NT2/D1 (cell line): ENCODE measurements at regions not wholly inside any gene's neighbourhood (a gene's known extent, or its start where the extent isn't known, plus 50 kb on each side); places are given as distances from the start of the nearest gene placed in this dataset.

ENCODE experiments used
- DNase-seq: peaks from one replicate; pipeline ENCODE4 v3.0.0-alpha.2; 2011; ENCODE audit warnings: low read depth, low spot score
- H3K27me3 ChIP-seq: 2 replicates; pipeline ENCODE4 v1.6.0; 2011; ENCODE audit warnings: mild to moderate bottlenecking; ENCODE audit not compliant: insufficient read length, insufficient read depth
- H3K36me3 ChIP-seq: 2 replicates; pipeline ENCODE4 v1.6.1; 2011; ENCODE audit warnings: mild to moderate bottlenecking, low read length, mixed read lengths; ENCODE audit not compliant: insufficient read depth, insufficient read length
- H3K4me1 ChIP-seq: 2 replicates; pipeline ENCODE4 v1.5.1; 2011; ENCODE audit not compliant: insufficient read depth, insufficient read length
- H3K4me3 ChIP-seq: 2 replicates; pipeline ENCODE4 v1.5.1; 2011; ENCODE audit warnings: low read depth; ENCODE audit not compliant: insufficient read length
- H3K9ac ChIP-seq: 2 replicates; pipeline ENCODE4 v1.6.0; 2011; ENCODE audit warnings: low read depth; ENCODE audit not compliant: insufficient read length
- H3K9me3 ChIP-seq: 2 replicates; pipeline ENCODE4 v1.5.1; 2011; ENCODE audit warnings: mild to moderate bottlenecking, low read length; ENCODE audit not compliant: insufficient read depth
- SUZ12 ChIP-seq: IDR thresholded peaks from 2 replicates; pipeline ENCODE4 v1.6.1; 2011; ENCODE audit not compliant: insufficient read length, insufficient read depth; ENCODE audit errors: extremely low read depth
- YY1 ChIP-seq: IDR thresholded peaks from 2 replicates; pipeline ENCODE4 v1.6.1; 2011; ENCODE audit not compliant: insufficient read length, insufficient read depth
- ZNF274 ChIP-seq: IDR thresholded peaks from 2 replicates; pipeline ENCODE4 v1.6.1; 2011; ENCODE audit warnings: mild to moderate bottlenecking, low read depth, low read length

DNA sequence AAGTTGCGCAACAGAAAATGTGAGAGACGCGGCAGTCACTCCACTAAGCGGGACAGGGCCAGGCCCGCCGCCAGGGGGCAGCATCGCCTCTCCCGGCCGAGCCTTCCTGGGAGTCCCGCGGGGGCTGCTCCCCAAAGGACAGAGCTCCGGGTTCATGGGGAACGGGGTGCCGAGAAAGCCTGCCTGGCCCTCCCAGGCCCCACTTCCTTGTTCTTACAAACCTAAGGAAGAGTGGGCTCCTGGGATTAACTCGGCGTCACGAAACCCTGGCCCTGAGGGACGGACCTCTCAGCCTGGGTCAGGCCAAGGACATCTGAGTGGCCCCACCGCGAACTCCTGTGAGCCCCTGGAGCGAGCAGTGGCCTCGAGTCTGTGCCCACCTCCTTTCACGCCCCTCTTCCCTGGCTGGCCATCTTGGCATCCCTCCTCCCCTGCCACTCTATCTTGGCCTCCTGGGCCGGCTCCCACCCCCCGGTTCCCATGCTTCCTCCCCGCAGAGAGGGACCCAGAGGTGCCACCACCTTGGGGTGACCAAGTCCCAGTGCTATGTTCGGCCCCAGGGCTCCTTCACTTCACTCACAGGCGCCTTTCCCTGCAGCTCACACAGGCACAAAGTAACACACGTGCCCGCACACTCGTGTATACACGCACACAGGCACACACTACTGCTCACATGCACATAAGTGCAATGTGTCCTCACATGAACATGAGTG lies 99.9 kb upstream of the FGF3 start:
- H3K9ac ChIP-seq, result peak overlapping the region; percentile 18
- peaks cover 44% of the 10 kb centered on the region for H3K27me3 ChIP-seq
- peak; percentile 70 for DNase-seq
- no peak overlapping the region for H3K4me3 ChIP-seq
- no peak for TF ChIP-seq SUZ12
- no peak for TF ChIP-seq YY1
- H3K36me3 ChIP-seq, result no peaks in the 10 kb centered on the region
- no peaks in the 10 kb centered on the region for H3K9me3 ChIP-seq
- H3K4me1 ChIP-seq, result peaks cover 3% of the 10 kb centered on the region

- DNase-seq, result no peak
- H3K4me1 ChIP-seq, result peaks cover 3% of the 10 kb centered on the region
- H3K9ac ChIP-seq, result no peak overlapping the region
- H3K4me3 ChIP-seq, result no peak overlapping the region
- peaks cover 47% of the 10 kb centered on the region for H3K27me3 ChIP-seq
- no peak for TF ChIP-seq YY1
- TF ChIP-seq SUZ12, result no peak
- no peak for TF ChIP-seq ZNF274
- H3K36me3 ChIP-seq, result no peaks in the 10 kb centered on the region
- no peaks in the 10 kb centered on the region for H3K9me3 ChIP-seq
Measured at GRCh38 chr11:69919659-69920344, 100.6 kb upstream of the FGF3 start.

DNA sequence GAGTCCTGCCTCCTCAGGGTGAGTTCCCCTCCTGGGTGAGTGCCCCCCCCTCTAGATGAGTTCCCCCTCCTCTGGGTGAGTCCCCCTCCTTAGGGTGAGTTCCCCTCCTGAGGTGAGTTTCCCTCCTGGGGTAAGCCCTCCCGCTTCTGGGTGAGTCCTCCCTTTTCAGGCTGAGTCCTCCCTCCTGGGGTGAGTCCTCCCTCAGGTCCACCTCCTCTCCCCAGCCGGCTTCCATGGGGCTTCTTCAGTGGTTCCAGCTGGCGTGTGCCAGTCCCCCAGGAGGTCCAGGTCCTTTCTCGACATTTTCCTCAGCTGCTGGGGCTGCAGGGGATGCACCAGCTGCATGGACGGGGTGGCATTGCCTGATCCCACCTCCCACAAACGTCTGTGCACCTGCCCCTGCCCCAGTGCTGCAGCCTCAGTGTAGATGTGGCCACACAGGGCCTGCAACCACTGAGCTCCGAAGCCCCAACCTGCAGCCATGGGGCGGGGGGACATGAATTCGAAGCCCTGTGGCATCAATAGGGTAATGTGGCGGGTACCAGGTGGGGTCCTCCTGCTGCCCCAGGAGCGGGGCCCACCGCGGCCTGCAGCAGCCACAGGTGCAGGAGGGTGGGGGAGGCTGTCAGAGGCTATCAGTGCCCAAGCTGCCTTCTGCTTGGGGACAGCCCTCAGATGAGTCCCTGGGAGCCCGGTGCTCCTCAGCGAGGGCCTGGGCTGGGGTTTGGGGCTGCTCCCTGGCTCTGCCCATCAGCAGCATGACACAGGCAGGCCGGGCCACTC lies 101.3 kb upstream of the FGF3 start:
- no peak for DNase-seq
- TF ChIP-seq ZNF274, result no peak
- TF ChIP-seq SUZ12, result no peak
- no peak for TF ChIP-seq YY1
- Histone ChIP-seq H3K4me3 (no peak overlapping the region), H3K27me3 (peaks cover 46% of the 10 kb centered on the region), H3K36me3 (no peaks in the 10 kb centered on the region), H3K9ac (no peak overlapping the region), H3K9me3 (no peaks in the 10 kb centered on the region), H3K4me1 (peaks cover 3% of the 10 kb centered on the region)

GRCh38 chr11:69921128-69922014 lies 102.2 kb upstream of the FGF3 start:
- no peaks in the 10 kb centered on the region for H3K36me3 ChIP-seq
- H3K27me3 ChIP-seq, result peaks cover 38% of the 10 kb centered on the region
- no peak overlapping the region for H3K4me3 ChIP-seq
- no peaks in the 10 kb centered on the region for H3K9me3 ChIP-seq
- no peak overlapping the region for H3K9ac ChIP-seq
- H3K4me1 ChIP-seq, result peaks cover 3% of the 10 kb centered on the region
- TF ChIP-seq YY1 (no peak), ZNF274 (no peak), SUZ12 (no peak)
- no peak for DNase-seq

DNA sequence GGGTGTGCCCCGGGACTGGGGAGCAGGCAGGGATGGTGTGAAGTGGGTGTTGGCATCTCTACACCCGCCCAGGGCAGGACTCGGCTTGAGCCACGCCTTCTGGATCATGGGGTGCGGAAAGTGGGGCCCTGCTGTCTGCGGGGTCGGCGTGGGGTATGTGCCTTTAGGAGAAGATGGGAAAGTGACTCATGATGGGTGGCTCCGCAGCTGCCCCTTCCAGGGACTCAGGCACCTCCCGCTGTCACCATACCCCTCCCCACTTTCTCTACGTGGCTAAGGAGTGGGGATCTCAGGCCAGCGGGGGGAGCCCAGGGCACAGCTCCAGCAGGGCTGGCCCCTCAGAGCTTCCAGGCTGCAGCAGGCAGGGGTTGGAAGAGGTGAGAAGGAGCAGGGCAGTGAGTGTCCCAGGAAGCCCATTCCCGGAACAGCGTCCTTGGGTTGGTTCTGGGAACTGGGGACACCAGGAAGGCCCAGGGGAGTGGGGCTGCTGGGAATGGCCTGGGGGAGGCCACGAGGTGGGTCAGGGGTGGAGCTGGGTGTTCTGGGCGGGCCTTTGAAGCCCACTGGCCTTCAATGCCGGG lies 102.9 kb upstream of the FGF3 start:
- H3K27me3 ChIP-seq, result peaks cover 31% of the 10 kb centered on the region
- no peaks in the 10 kb centered on the region for H3K9me3 ChIP-seq
- peaks cover 3% of the 10 kb centered on the region for H3K4me1 ChIP-seq
- no peak for DNase-seq
- H3K36me3 ChIP-seq, result no peaks in the 10 kb centered on the region
- no peak overlapping the region for H3K4me3 ChIP-seq
- H3K9ac ChIP-seq, result no peak overlapping the region
- no peak for TF ChIP-seq YY1
- TF ChIP-seq SUZ12, result no peak
- no peak for TF ChIP-seq ZNF274

DNA sequence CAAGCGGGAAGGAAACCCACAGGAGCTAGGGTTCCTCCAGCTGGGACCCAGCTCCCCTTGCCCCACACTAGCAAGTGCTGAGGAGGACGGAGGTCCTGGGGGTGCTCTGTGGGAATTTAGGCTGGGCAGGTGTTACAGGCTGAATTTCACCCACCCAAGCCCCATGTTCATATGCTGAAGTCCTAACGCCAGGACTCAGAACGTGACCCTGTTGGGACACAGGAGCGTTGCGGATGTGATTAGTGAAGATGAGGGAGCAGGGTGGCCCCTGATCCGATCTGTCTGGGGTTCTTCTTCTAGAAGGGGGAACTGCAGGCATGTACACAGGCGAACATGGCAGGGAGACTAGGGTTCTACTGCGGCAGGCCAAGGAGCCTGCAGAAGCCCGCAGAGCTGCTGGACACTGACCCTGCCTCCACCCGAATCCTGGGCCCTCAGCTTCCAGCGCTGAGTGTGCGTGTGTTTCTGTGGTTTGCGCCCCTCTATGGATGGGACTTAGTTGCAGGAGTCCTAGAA lies 103.4 kb upstream of the FGF3 start:
- H3K9me3 ChIP-seq, result no peaks in the 10 kb centered on the region
- H3K36me3 ChIP-seq, result no peaks in the 10 kb centered on the region
- no peak for TF ChIP-seq ZNF274
- no peak for TF ChIP-seq YY1
- no peak for TF ChIP-seq SUZ12
- no peak for DNase-seq
- H3K4me3 ChIP-seq, result no peak overlapping the region
- H3K9ac ChIP-seq, result no peak overlapping the region
- peaks cover 29% of the 10 kb centered on the region for H3K27me3 ChIP-seq
- peaks cover 3% of the 10 kb centered on the region for H3K4me1 ChIP-seq
